Suprapubic skin (tissue), 4 donors: ENCODE measurements at regions not wholly inside any gene's neighbourhood (a gene's known extent, or its start where the extent isn't known, plus 50 kb on each side); places are given as distances from the start of the nearest gene placed in this dataset.

Experiments
- DNase-seq, 2 donors: peaks; one replicate each; pipeline ENCODE4 v3.0.0-alpha.2; 2019; ENCODE audit warnings: low spot score in 2 of 2
- H3K27ac ChIP-seq: fragments of 200-600 bp; sonication (generic); one replicate; pipeline ENCODE4 v1.5.1; 2019
- H3K27me3 ChIP-seq: fragments of 200-600 bp; sonication (generic); one replicate; pipeline ENCODE4 v1.5.1; 2019
- H3K36me3 ChIP-seq: fragments of 200-600 bp; sonication (generic); one replicate; pipeline ENCODE4 v1.5.1; 2019
- H3K4me1 ChIP-seq: fragments of 200-600 bp; sonication (generic); one replicate; pipeline ENCODE4 v1.5.1; 2019
- H3K4me3 ChIP-seq: fragments of 200-600 bp; sonication (generic); one replicate; pipeline ENCODE4 v1.5.1; 2019; ENCODE audit warnings: mild to moderate bottlenecking
- H3K9me3 ChIP-seq: fragments of 200-600 bp; sonication (generic); one replicate; pipeline ENCODE4 v1.5.1; 2019
- CTCF ChIP-seq, 2 donors: fragments of 200-600 bp in 1 of 2; fragments of 450-650 bp in 1 of 2; sonication (generic) in 1 of 2; IDR thresholded peaks; one replicate each; pipeline ENCODE4 v1.5.1; 2016 to 2019; ENCODE audit warnings: antibody characterized with exemption in 2 of 2, mild to moderate bottlenecking in 1 of 2, moderate library complexity in 1 of 2
- EP300 ChIP-seq: sonication (generic); formaldehyde crosslinking; IDR thresholded peaks from one replicate; pipeline ENCODE4 v1.6.1; 2017; ENCODE audit warnings: antibody characterized with exemption
- POLR2A ChIP-seq, 2 donors: fragments of 450-650 bp; IDR thresholded peaks; one replicate each; pipeline ENCODE4 v1.6.1; 2017; ENCODE audit warnings: antibody characterized with exemption in 2 of 2, mild to moderate bottlenecking in 2 of 2, moderate library complexity in 2 of 2
- POLR2AphosphoS5 ChIP-seq, 3 donors: sonication (generic); formaldehyde crosslinking; IDR thresholded peaks; one replicate each; pipeline ENCODE4 v1.6.1; 2017; ENCODE audit warnings: antibody characterized with exemption in 3 of 3
- WGBS: methylation state at CpG from one replicate; pipeline ENCODE4 v1.1.5; 2018; 5-methylcytosine and 5-hydroxymethylcytosine counted together

GRCh38 chr3:106327696-106328025 is 458.8 kb upstream of the CBLB start:
- peaks cover 4% of the 10 kb centered on the region for H3K9me3 ChIP-seq
- H3K36me3 ChIP-seq = no peaks in the 10 kb centered on the region
- no peak overlapping the region for H3K27ac ChIP-seq
- no peak for TF ChIP-seq EP300
- no peak for TF ChIP-seq POLR2AphosphoS5 (IDR thresholded peaks at IDR 0.05)
- no peak for TF ChIP-seq POLR2A (IDR thresholded peaks at IDR 0.05)
- no peak for TF ChIP-seq CTCF (IDR thresholded peaks at IDR 0.05)
- no peaks in the 10 kb centered on the region for H3K4me1 ChIP-seq
- no peaks in the 10 kb centered on the region for H3K27me3 ChIP-seq
- 97% methylated on average over 1 of the region's 1 CpG for WGBS
- no peak for DNase-seq
- no peak overlapping the region for H3K4me3 ChIP-seq

GRCh38 chr3:106328224-106328623 is 459.4 kb upstream of the CBLB start:
- DNase-seq = no peak
- 53% methylated on average over 2 of the region's 2 CpGs for WGBS
- H3K36me3 ChIP-seq = no peaks in the 10 kb centered on the region
- H3K4me3 ChIP-seq = no peak overlapping the region
- H3K27ac ChIP-seq = no peak overlapping the region
- peaks cover 4% of the 10 kb centered on the region for H3K9me3 ChIP-seq
- no peaks in the 10 kb centered on the region for H3K4me1 ChIP-seq
- H3K27me3 ChIP-seq = no peaks in the 10 kb centered on the region
- TF ChIP-seq POLR2AphosphoS5 (IDR thresholded peaks at IDR 0.05) (no peak), POLR2A (IDR thresholded peaks at IDR 0.05) (no peak), CTCF (IDR thresholded peaks at IDR 0.05) (no peak), EP300 (no peak)

- Histone ChIP-seq H3K4me1 (no peaks in the 10 kb centered on the region), H3K27ac (no peak overlapping the region), H3K27me3 (no peaks in the 10 kb centered on the region), H3K36me3 (no peaks in the 10 kb centered on the region), H3K4me3 (no peak overlapping the region), H3K9me3 (no peaks in the 10 kb centered on the region)
- TF ChIP-seq POLR2A (IDR thresholded peaks at IDR 0.05) (no peak), CTCF (IDR thresholded peaks at IDR 0.05) (no peak), EP300 (no peak), POLR2AphosphoS5 (IDR thresholded peaks at IDR 0.05) (no peak)
- no peak for DNase-seq
- 88% methylated on average over 3 of the region's 3 CpGs for WGBS
These were observed 460.7 kb upstream of the CBLB start for GRCh38 chr3:106329521-106329920.

- Histone ChIP-seq H3K9me3 (no peaks in the 10 kb centered on the region), H3K36me3 (no peaks in the 10 kb centered on the region), H3K4me3 (no peak overlapping the region), H3K27ac (no peak overlapping the region), H3K4me1 (no peaks in the 10 kb centered on the region), H3K27me3 (no peaks in the 10 kb centered on the region)
- TF ChIP-seq EP300 (no peak), CTCF (IDR thresholded peaks at IDR 0.05) (no peak), POLR2AphosphoS5 (IDR thresholded peaks at IDR 0.05) (no peak), POLR2A (IDR thresholded peaks at IDR 0.05) (no peak)
- DNase-seq = no peak
These were observed 462.8 kb upstream of the CBLB start for GRCh38 chr3:106331636-106332035.

- TF ChIP-seq POLR2A (IDR thresholded peaks at IDR 0.05) (no peak), EP300 (no peak), POLR2AphosphoS5 (IDR thresholded peaks at IDR 0.05) (no peak), CTCF (IDR thresholded peaks at IDR 0.05) (no peak)
- no peaks in the 10 kb centered on the region for H3K9me3 ChIP-seq
- WGBS = 97% methylated on average over 1 of the region's 1 CpG
- H3K27me3 ChIP-seq = no peaks in the 10 kb centered on the region
- no peaks in the 10 kb centered on the region for H3K4me1 ChIP-seq
- no peaks in the 10 kb centered on the region for H3K36me3 ChIP-seq
- no peak overlapping the region for H3K4me3 ChIP-seq
- no peak for DNase-seq
- H3K27ac ChIP-seq = no peak overlapping the region
These were observed 463.3 kb upstream of the CBLB start for GRCh38 chr3:106332129-106332528.
